Stimulated activated naive CD8-positive, alpha-beta T cell treated with anti-CD3 and anti-CD28 coated beads, Interleukin-15, amount 100 ng/mL, for 72 hours (primary cell): ENCODE measurements at regions not wholly inside any gene's neighbourhood (a gene's known extent, or its start where the extent isn't known, plus 50 kb on each side); places are given as distances from the start of the nearest gene placed in this dataset.
A peak's percentile ranks its signal among the peaks of the same experiment; 100 is the strongest.
"Not testable (repeated sequence)": the region's sequence is repeated elsewhere in the genome, so short reads cannot be mapped to it uniquely, and the experiment has no call there.

Experiments
- ATAC-seq: fragments of 150-1000 bp; cut with Tn5 transposase; 2 replicates; pipeline ENCODE4 v1.10.0; 2021; ENCODE audit warnings: mild to moderate bottlenecking, moderate library complexity
- DNase-seq, 2 donors: peaks; one replicate each; pipeline ENCODE4 v3.0.0; 2021 to 2022
- H3K27ac Mint-ChIP-seq, 2 donors: one replicate each; pipeline ENCODE4 v1.8.0; 2022; ENCODE audit warnings: mild to moderate bottlenecking in 2 of 2, mixed read lengths in 2 of 2, moderate library complexity in 2 of 2
- H3K27me3 Mint-ChIP-seq: one replicate; pipeline ENCODE4 v1.8.0; 2022; ENCODE audit warnings: mixed read lengths
- H3K4me1 Mint-ChIP-seq: one replicate; pipeline ENCODE4 v1.8.0; 2022; ENCODE audit warnings: mild to moderate bottlenecking, mixed read lengths
- H3K4me3 Mint-ChIP-seq, 2 donors: one replicate each; pipeline ENCODE4 v1.8.0; 2022; ENCODE audit warnings: mild to moderate bottlenecking in 2 of 2, mixed read lengths in 2 of 2, moderate library complexity in 1 of 2
- H3K9me3 Mint-ChIP-seq, 2 donors: one replicate each; pipeline ENCODE4 v1.8.0; 2022; ENCODE audit warnings: mixed read lengths in 2 of 2

DNA sequence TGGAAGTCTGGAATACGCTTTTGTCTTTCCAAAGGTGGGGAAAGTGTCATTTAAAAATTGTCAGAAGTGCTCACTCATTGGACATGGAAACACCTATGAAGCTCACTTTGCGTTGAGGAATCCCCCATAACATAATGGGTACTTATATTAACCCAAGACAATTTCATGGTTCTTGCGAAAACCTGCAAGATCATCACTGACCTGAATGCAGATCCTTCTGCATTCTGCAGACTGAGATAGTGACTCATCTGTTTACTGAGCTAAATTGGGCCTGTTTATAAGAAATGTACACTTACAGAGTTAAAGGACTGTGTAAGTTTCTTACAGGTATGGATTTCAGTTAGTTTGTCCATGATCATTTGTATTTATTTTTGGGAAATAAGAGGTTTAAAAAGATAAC lies 153.0 kb downstream of the HMHB1 start:
- H3K9me3 Mint-ChIP-seq, result no peaks in the 10 kb centered on the region
- no peaks in the 10 kb centered on the region for H3K4me1 Mint-ChIP-seq
- ATAC-seq (no peak), DNase-seq (no peak)
- H3K4me3 Mint-ChIP-seq, result no peak overlapping the region
- H3K27ac Mint-ChIP-seq, result peak overlapping the region in 1 of 2 donors; percentile 19
- no peaks in the 10 kb centered on the region for H3K27me3 Mint-ChIP-seq

DNA sequence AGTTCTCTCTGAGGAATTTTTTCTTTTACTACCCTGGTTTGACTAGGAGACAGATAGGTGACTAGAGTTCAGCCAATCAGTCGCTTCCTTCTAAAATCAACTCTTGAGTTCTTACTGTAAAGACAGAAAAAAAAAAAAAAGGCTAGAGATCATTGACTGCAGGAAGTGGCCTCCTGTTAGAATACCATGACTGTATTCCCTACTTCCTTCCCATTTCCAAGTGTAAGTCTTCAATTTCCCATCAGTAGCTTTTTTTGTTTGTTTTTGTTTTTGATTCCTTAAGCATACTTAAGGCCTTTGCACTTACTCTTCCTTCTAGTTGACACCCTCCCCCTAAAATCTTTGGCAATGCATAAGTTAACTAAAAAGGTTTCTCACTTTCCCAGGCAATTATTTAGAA lies 154.3 kb downstream of the HMHB1 start:
- no peak for DNase-seq
- ATAC-seq, result no peak
- peaks cover 12% of the 10 kb centered on the region for H3K27me3 Mint-ChIP-seq
- H3K4me3 Mint-ChIP-seq, result no peak overlapping the region
- no peaks in the 10 kb centered on the region for H3K4me1 Mint-ChIP-seq
- no peak overlapping the region for H3K27ac Mint-ChIP-seq
- H3K9me3 Mint-ChIP-seq, result no peaks in the 10 kb centered on the region

DNA sequence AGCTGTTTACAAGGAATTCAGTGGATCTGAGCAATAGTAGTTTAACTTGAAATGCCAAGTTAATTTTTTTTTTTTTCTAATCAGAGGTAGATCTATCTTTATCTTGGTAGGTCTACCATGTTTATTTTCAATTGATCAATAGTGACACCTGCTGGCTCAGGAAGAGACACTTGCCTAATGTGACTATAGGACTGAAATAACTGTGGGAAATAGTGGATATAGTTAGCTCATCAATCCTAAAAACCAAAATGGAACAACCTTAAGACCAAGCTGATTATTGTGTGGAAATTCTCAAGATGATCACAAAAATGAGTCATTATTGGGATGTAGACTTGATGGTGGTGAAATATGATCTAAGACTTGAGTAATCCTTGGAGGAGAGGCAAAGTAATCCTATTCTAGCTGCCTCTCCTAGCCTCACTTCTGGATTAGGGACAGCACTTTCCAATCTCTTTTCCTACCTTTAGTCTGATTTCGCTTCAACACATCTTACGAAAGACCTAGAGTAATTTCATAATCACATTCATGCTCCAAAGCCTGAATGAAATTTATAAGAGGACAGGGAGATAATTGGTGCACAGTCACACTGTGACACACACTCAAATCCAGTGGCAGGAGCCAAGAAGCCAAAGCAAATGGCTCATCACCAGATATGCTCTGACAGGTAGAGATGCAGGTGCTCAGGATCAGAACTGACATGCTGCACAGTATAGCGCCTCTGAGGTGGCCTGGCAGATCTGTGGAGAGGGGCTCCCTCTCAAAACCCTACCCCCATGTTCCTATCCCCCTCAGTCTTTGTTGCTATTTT lies 156.3 kb downstream of the HMHB1 start:
- no peaks in the 10 kb centered on the region for H3K4me1 Mint-ChIP-seq
- H3K27me3 Mint-ChIP-seq, result peaks cover 24% of the 10 kb centered on the region
- H3K9me3 Mint-ChIP-seq, result no peaks in the 10 kb centered on the region
- DNase-seq (no peak), ATAC-seq (peak; percentile 62)
- H3K4me3 Mint-ChIP-seq, result no peak overlapping the region
- no peak overlapping the region for H3K27ac Mint-ChIP-seq

DNA sequence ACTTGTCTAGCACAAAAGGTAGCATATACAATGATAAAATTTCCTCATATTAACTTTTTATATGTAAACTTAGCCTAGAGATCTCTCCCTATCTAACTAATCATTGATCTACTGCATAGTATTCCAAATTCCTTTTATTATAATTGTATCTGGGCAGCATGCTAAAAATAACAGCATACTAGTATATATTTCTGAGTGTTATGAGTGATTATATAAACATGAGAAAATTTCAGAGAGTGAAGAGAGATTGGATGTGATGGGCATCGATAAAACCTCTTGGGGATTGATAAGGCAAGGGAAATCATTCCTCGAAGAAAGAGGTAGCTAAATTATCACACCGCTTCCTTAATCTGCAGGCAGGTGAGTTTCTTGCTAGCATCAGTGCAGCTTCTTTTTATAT lies 158.2 kb downstream of the HMHB1 start:
- Mint-ChIP-seq H3K4me3 (no peak overlapping the region), H3K27me3 (peaks cover 24% of the 10 kb centered on the region), H3K4me1 (no peaks in the 10 kb centered on the region), H3K9me3 (no peaks in the 10 kb centered on the region), H3K27ac (no peak overlapping the region)
- ATAC-seq (no peak), DNase-seq (no peak)

DNA sequence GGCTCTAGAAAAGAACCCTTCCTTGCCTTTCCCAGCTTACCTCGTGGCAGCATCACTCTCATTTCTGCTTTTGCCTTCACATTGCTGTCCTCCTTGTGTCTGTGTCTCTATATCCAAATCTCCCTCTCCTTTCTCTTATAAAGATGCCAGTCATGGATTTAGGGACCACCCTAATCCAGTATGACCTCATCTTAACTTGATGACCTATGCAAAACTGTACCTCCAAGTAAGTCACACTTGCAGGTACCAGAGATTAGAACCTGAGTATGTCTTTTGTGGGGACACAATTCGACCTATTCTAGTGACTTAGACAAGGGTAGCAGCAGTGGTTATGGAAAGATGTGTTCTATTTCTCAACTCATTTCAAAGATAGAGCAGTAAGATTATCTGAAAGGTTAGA lies 160.1 kb downstream of the HMHB1 start:
- H3K27ac Mint-ChIP-seq, result no peak overlapping the region
- H3K9me3 Mint-ChIP-seq, result no peaks in the 10 kb centered on the region
- DNase-seq, result no peak
- ATAC-seq, result no peak
- no peak overlapping the region for H3K4me3 Mint-ChIP-seq
- no peaks in the 10 kb centered on the region for H3K4me1 Mint-ChIP-seq
- H3K27me3 Mint-ChIP-seq, result peaks cover 24% of the 10 kb centered on the region

DNA sequence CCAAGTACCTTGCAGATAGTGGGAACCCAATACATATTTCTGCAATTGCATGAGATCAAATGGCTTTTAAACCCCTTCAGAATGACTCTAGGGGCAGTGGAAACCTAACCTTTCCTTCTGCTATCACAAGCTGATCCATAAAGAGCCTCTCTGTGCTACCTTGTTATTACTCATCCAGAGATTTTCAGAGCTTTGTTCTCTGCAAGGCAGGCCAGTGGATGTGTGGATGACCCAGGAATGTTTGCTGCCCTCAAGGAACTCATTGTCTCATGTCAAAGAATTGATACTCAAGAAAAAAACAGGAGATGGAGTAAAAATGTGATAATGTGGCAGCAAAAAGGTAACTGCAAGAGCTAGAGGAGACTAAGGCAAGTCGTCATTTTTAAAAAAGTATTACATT lies 164.1 kb downstream of the HMHB1 start:
- ATAC-seq, result no peak
- no peak for DNase-seq

DNA sequence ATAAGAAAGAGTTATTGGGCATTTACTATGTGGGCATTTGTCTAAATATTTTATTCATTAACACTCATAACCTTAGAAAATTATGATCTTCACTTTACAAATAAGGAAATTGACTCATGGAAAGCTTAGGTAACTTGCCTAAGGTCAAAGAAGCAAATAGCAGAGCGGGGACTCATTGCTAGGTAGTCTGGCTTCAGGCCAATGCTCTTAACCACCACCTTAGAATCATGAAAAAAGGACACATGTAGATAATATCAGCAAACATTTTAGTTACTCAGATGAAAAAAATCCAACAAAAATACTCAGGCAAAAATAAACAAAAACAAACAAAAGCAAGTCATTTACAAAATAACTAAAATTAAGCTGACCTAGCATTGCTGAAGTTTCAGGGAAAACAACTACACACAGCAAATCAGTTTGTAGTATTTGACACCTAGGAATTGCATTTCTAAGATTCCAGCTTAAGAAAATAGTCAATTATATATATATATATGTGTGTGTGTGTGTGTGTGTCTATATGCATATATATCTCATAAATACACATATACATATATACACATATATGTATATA lies 166.0 kb downstream of the HMHB1 start:
- no peak for ATAC-seq
- Mint-ChIP-seq H3K27ac (no peak overlapping the region), H3K27me3 (no peaks in the 10 kb centered on the region), H3K4me3 (no peak overlapping the region), H3K9me3 (peaks cover 5 to 10% of the 10 kb centered on the region in 2 donors), H3K4me1 (peaks cover 4% of the 10 kb centered on the region)
- no peak for DNase-seq

More for the DNA sequence above, 164.1 kb downstream of the HMHB1 start:
- no peak overlapping the region for H3K4me3 Mint-ChIP-seq
- H3K9me3 Mint-ChIP-seq, result no peaks in the 10 kb centered on the region
- H3K27me3 Mint-ChIP-seq, result peaks cover 14% of the 10 kb centered on the region
- peaks cover 4% of the 10 kb centered on the region for H3K4me1 Mint-ChIP-seq
- H3K27ac Mint-ChIP-seq, result no peak overlapping the region

DNA sequence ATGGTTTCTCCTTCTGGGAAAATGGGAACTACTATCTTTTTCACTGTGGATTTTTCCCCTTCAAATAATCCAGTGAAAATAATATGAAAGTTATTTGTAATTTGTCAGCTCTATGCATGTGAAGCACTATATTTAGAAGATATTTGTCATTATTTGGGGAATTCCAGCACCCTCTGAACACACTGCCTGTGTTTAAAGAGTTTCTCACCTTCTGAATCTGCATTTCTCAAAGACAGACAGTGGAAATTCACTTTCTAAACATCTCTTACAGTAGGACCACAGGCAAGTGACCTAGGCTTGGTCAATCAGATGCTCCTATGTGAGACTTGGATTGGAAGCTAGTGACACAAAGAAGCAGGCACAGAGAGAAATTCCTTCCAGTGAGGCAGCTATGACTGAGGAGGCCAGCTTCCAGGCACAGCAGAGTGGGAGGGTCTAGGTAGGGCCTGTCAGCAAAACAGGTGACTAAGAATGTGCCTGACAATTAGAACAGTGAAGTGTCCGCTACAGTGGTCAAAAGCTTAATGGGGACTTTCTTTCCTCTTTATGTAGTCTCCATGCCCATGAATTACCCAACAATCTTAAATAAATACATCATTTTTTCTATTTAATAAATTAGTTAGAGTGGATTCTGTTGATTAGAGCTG lies 167.2 kb downstream of the HMHB1 start:
- Mint-ChIP-seq H3K27me3 (no peaks in the 10 kb centered on the region), H3K27ac (peak overlapping the region in 1 of 2 donors; percentile 47), H3K4me1 (peaks cover 4% of the 10 kb centered on the region), H3K9me3 (peaks cover 5 to 10% of the 10 kb centered on the region in 2 donors), H3K4me3 (peak overlapping the region in 1 of 2 donors; percentile 46)
- ATAC-seq, result peak; percentile 67
- DNase-seq, result no peak

DNA sequence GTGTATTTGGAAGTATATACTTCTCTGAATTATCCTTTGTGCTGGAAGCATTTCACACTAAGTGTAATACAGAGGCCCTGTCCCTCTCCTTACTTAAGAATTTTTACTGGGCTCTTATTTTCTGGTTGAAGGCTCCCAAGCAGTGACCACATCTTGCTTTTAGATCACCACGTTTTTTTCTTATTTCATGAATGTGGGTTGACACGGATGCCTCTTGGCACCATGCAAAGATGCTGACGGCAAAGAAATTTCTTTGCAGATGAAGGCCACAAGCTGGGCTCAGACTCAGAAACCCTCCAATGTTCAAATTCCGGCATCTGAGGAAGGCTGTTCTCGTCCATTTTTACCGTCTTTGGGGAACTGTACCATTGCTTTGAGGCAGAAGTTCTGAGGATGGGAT lies 168.5 kb downstream of the HMHB1 start:
- H3K27me3 Mint-ChIP-seq, result no peaks in the 10 kb centered on the region
- H3K27ac Mint-ChIP-seq, result no peak overlapping the region
- H3K4me3 Mint-ChIP-seq, result no peak overlapping the region
- ATAC-seq (no peak), DNase-seq (no peak)
- peaks cover 5 to 10% of the 10 kb centered on the region in 2 donors for H3K9me3 Mint-ChIP-seq
- peaks cover 4% of the 10 kb centered on the region for H3K4me1 Mint-ChIP-seq

DNA sequence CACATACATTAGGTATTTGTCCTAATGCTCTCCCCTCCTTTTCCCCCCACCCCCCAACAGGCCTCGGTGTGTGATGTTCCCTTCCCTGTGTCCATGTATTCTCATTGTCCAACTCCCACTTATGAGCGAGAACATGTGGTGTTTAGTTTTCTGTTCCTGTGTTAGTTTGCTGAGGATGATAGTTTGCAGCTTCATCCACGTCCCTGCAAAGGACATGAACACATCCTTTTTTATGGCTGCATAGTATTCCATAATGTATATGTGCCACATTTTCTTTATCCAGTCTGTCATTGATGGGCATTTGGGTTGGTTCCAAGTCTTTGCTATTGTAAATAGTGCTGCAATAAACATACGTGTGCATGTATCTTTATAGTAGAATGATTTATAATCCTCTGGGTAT lies 171.0 kb downstream of the HMHB1 start:
- H3K4me1 Mint-ChIP-seq, H3K27ac Mint-ChIP-seq, ATAC-seq, DNase-seq, H3K9me3 Mint-ChIP-seq, H3K27me3 Mint-ChIP-seq, H3K4me3 Mint-ChIP-seq: not testable (repeated sequence)

DNA sequence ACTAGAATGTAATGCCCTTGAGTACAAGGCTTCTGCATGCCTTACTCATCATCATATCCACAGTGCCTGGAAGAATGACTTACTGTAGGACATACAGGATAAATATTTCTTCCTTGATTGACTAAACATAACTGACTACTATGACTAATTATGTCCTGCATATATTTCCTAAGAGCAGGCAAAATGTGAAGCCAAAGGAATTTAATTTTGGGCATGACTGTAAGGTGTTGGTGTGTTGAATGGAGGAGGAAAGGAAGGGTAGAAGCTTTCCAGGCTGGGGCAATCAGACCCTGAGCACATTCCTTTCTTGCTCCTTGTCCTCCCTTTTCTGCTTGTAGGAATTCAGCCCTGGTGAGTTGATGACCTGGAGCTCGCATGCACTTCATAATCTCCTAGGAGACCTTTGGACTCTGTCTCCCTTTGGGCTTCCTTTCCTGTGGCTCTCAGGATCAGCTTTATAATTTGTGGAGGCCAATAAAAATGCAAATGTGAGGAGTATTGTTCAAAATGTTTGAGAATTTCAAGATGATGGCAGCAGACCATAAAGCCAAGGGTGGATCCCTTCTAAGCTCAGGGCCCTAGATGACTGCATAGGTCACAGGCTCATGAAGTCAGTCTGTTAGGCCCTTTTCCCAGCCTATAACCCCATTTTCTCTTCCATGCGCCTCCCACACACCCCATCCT lies 174.0 kb downstream of the HMHB1 start:
- Mint-ChIP-seq H3K27me3 (no peaks in the 10 kb centered on the region), H3K4me1 (peaks cover 5% of the 10 kb centered on the region), H3K9me3 (peaks cover 5 to 10% of the 10 kb centered on the region in 2 donors), H3K27ac (no peak overlapping the region), H3K4me3 (no peak overlapping the region)
- DNase-seq (no peak), ATAC-seq (no peak)

DNA sequence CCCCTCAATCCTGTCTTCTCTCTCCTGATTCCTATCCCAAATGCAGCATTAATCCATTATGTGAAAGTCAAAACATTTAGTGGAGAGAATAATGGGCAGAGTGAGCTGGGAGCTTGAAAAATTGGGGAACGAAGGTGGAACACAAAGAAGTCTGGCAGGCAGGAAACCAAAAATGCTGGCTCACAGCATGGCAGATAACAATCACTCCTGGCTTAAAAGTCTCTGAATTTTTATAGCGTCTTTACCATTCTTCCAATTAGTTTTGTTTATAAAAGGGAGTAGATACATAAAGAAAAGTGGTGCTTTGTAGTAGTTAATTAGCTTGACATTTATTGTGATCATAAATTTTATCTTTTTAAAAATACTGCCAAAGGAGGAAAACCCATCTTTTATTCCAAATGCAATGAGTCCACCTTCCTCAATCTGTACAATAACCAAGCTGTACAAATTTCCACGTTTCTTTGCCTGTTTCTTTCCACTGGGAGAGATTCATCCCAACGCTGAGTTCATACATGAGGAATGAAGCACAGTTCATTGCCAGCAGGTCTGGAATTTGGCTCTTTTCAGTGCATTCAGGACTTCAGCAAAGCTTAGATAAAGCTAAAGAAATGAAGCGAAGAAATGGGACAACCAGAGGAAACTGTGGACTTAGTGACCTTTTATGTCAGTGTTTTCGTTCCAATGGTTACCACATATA lies 174.7 kb downstream of the HMHB1 start:
- Mint-ChIP-seq H3K27me3 (no peaks in the 10 kb centered on the region), H3K4me3 (no peak overlapping the region), H3K4me1 (peaks cover 5% of the 10 kb centered on the region), H3K27ac (no peak overlapping the region), H3K9me3 (peaks cover 4 to 5% of the 10 kb centered on the region in 2 donors)
- no peak for ATAC-seq
- DNase-seq, result no peak

DNA sequence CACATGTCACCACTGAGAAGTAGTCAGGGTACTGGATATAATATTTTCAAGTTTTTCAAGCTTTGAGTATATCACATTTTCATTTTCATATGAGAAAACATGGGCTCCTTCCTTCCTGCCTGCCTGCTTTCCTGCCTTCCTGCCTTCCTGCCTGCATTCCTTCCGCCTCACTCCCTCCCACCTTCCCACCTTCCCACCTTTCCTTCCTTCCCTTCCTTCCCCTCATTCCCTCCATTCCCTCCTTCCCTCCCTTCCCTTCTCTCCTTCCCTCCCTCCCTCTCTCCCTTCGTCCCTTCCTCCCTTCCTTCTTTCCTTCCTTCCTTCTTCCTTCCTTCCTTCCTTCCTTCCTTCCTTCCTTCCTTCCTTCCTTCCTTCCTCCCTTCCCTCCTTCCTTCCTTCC lies 175.3 kb downstream of the HMHB1 start:
- Mint-ChIP-seq H3K27ac (no peak overlapping the region), H3K9me3 (no peaks in the 10 kb centered on the region), H3K4me1 (peaks cover 5% of the 10 kb centered on the region), H3K27me3 (no peaks in the 10 kb centered on the region), H3K4me3 (no peak overlapping the region)
- DNase-seq (no peak), ATAC-seq (no peak)

DNA sequence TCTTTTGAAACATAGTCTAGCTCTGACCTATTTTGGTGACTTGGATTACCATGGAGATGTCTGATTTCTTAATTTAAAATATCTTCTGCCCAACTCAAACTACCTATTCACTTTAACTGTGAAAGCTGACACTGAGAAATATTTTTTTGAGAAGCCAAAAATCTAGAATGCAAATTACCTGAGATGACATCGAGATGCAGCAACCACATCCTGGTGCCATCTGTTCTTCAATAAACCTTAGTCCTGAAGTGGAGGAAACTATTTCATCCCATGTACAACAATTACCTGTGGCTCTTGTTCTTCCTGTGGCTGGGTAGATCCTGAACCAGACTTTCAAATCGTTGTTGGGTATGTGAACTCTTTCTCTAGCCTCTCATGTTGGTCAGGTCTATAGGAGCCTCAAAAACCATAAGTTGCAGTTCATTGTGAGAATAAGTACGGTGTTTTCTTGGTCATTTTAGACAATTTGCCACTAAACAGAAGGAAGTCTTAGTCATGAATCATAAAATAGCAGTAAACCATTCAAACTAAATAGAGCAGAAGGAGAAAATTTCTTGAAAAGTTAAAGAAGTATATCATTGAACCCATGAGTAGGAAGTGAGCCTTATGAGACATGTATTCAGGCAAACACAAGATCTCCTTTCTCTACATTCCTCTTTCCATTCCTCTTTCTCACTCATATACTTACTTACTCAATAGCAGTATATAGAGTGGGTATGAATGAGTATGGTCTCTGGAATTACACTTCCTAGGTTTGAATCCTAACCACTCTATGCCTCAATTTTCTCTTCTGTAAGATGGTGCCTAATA lies 176.0 kb downstream of the HMHB1 start:
- H3K4me1 Mint-ChIP-seq, result peaks cover 5% of the 10 kb centered on the region
- no peaks in the 10 kb centered on the region for H3K9me3 Mint-ChIP-seq
- DNase-seq, result no peak
- no peak overlapping the region for H3K4me3 Mint-ChIP-seq
- no peak overlapping the region for H3K27ac Mint-ChIP-seq
- ATAC-seq, result peak; percentile 26
- H3K27me3 Mint-ChIP-seq, result no peaks in the 10 kb centered on the region

DNA sequence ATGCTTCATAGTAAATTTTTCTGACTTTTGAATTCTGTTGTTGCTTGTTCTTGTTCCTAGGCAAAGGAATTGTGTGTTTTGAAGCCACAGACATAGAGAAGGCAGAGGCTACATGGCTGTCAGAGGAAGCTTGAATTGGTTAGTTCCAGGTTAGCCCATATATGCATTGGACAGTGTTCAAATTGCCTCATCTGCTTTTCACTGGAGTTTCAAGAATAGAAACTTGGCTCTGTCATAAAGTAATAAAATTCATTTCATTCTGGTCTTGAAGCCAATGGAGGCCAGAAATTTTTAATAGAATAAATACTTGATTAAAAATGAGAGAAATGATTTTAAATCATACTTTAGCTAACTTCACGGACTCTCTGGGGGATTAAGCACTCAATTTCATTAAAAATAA lies 178.0 kb downstream of the YIPF5 start:
- Mint-ChIP-seq H3K27ac (no peak overlapping the region), H3K9me3 (peaks cover 0 to 5% of the 10 kb centered on the region in 2 donors), H3K27me3 (no peaks in the 10 kb centered on the region), H3K4me1 (peaks cover 4% of the 10 kb centered on the region), H3K4me3 (no peak overlapping the region)
- ATAC-seq, result no peak
- DNase-seq, result no peak
